ENCODE measurements at regions not wholly inside any gene's neighbourhood (a gene's known extent, or its start where the extent isn't known, plus 50 kb on each side); places are given as distances from the start of the nearest gene placed in this dataset.

GRCh38 chr16:59188029-59188428, 453.9 kb upstream of the GOT2 start:
- no peak overlapping the region for H3K4me3 ChIP-seq
- intact Hi-C loops (cut with DNase I; ENCODE audit: low total_unique reads): no loop called here
- no peaks in the 10 kb centered on the region for H3K4me1 ChIP-seq
- WGBS, 5 donors: 71 to 79% (median 77%) methylated on average over 3 of the region's 3 CpGs
- no peak for DNase-seq
- H3K36me3 ChIP-seq: no peaks in the 10 kb centered on the region
- TF ChIP-seq CTCF (IDR thresholded peaks at IDR 0.05 in 8 of 11, conservative IDR thresholded peaks at IDR 0.05 in 3 of 11): no peak
- TF ChIP-seq POLR2A (IDR thresholded peaks at IDR 0.05): no peak
- TF ChIP-seq POLR2AphosphoS5 (IDR thresholded peaks at IDR 0.05): no peak
- peaks cover 0 to 19% (median 0%) of the 10 kb centered on the region in 8 donors for H3K9me3 ChIP-seq
- H3K27me3 ChIP-seq (replicated peaks in 1 of 7): no peaks in the 10 kb centered on the region
- H3K27ac ChIP-seq: no peak overlapping the region

GRCh38 chr16:59181821-59182420, 447.8 kb upstream of the GOT2 start:
- Histone ChIP-seq H3K27me3 (replicated peaks in 1 of 7) (no peaks in the 10 kb centered on the region), H3K4me1 (no peaks in the 10 kb centered on the region), H3K9me3 (peaks cover 0 to 23% (median 0%) of the 10 kb centered on the region in 8 donors), H3K36me3 (no peaks in the 10 kb centered on the region), H3K4me3 (no peak overlapping the region), H3K27ac (no peak overlapping the region)
- no peak for TF ChIP-seq CTCF (IDR thresholded peaks at IDR 0.05 in 8 of 11, conservative IDR thresholded peaks at IDR 0.05 in 3 of 11)
- TF ChIP-seq POLR2AphosphoS5 (IDR thresholded peaks at IDR 0.05): no peak
- no peak for TF ChIP-seq POLR2A (IDR thresholded peaks at IDR 0.05)
- no peak for DNase-seq
- intact Hi-C loops (cut with DNase I; ENCODE audit: low total_unique reads): no loop called here
- WGBS, 5 donors: 91 to 96% (median 92%) methylated on average over 9 of the region's 9 CpGs

- no peaks in the 10 kb centered on the region for H3K4me1 ChIP-seq
- TF ChIP-seq CTCF (IDR thresholded peaks at IDR 0.05 in 8 of 11, conservative IDR thresholded peaks at IDR 0.05 in 3 of 11) (no peak), POLR2AphosphoS5 (IDR thresholded peaks at IDR 0.05) (no peak), POLR2A (IDR thresholded peaks at IDR 0.05) (no peak)
- no peak overlapping the region for H3K4me3 ChIP-seq
- H3K36me3 ChIP-seq: no peaks in the 10 kb centered on the region
- no peak for DNase-seq
- H3K27ac ChIP-seq: no peak overlapping the region
- no peaks in the 10 kb centered on the region for H3K27me3 ChIP-seq (replicated peaks in 1 of 7)
- intact Hi-C loops (cut with DNase I; ENCODE audit: low total_unique reads): no loop called here
- H3K9me3 ChIP-seq: peaks cover 0 to 12% (median 0%) of the 10 kb centered on the region in 8 donors
- WGBS, 5 donors: 43 to 67% (median 52%) methylated on average over 1 of the region's 1 CpG
Observed at GRCh38 chr16:59180083-59180476, 446.0 kb upstream of the GOT2 start.

- Histone ChIP-seq H3K4me1 (no peaks in the 10 kb centered on the region), H3K36me3 (no peaks in the 10 kb centered on the region), H3K27ac (no peak overlapping the region), H3K9me3 (peaks cover 0 to 7% (median 0%) of the 10 kb centered on the region in 8 donors), H3K4me3 (no peak overlapping the region), H3K27me3 (replicated peaks in 1 of 7) (no peaks in the 10 kb centered on the region)
- TF ChIP-seq POLR2AphosphoS5 (IDR thresholded peaks at IDR 0.05): no peak
- TF ChIP-seq POLR2A (IDR thresholded peaks at IDR 0.05): no peak
- WGBS, 5 donors: 71 to 89% (median 81%) methylated on average over 3 of the region's 3 CpGs
- no peak for DNase-seq
- intact Hi-C loops (cut with DNase I; ENCODE audit: low total_unique reads): no loop called here
Observed at GRCh38 chr16:59179446-59180082, 445.4 kb upstream of the GOT2 start.
